ENCODE measurements at regions not wholly inside any gene's neighbourhood (a gene's known extent, or its start where the extent isn't known, plus 50 kb on each side); places are given as distances from the start of the nearest gene placed in this dataset.

DNA sequence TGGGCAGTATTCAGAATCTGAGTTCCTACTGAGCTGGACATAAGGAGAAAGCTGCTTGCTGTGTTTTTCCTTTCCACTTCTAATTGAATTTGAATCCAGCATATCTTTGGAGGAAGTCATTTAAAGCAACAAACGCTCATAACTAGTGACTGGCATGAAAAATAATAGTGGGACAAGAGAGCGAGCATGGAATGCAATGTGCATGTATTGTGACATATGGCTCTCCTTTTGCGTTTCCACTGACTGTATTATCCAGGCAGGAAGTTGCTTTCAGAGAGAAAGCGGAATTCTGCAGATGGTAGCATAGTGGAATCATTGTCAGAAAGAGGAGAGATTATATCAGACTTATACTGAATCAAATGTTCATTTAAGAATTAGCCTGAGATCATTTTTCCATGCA lies 368.6 kb downstream of the REEP3 start:
- no peak for TF ChIP-seq POLR2AphosphoS5 (IDR thresholded peaks at IDR 0.05; ENCODE audit: low read depth, low read length)
- no peak for TF ChIP-seq POLR2A (IDR thresholded peaks at IDR 0.05; ENCODE audit: low read depth, low read length)

Data from GM12892 (cell line).